IMR-90 (cell line): ENCODE measurements at regions not wholly inside any gene's neighbourhood (a gene's known extent, or its start where the extent isn't known, plus 50 kb on each side); places are given as distances from the start of the nearest gene placed in this dataset.

Experiments
- ATAC-seq: fragments of 200-7000 bp; cut with Tn5 transposase; 2 replicates; pipeline ENCODE4 v1.9.1; 2020; ENCODE audit warnings: low read depth, mild to moderate bottlenecking, moderate library complexity
- BruUV-seq: library from RNA; stranded (reverse); fragments of 400-500 nt; replicated peaks from 2 replicates; lab custom pipeline; 2021; lab: Mats Ljungman, UMichigan
- CTCF ChIA-PET: fragments of 300-600 bp; formaldehyde crosslinking; extraction: SDS; loops from one replicate; lab custom pipeline; 2021; ENCODE audit warnings: antibody characterized with exemption; lab: Yijun Ruan, JAX
- POLR2A ChIA-PET: fragments of 300-600 bp; sonication (Branson Sonifier 250); formaldehyde crosslinking; loops from one replicate; lab custom pipeline; 2022; ENCODE audit warnings: antibody characterized with exemption; ENCODE audit not compliant: unreplicated experiment; lab: Charles Lee
- DNase-seq: peaks from one replicate; pipeline ENCODE4 v3.0.0; 2013
- H2AFZ ChIP-seq: replicated peaks from 2 replicates; pipeline ENCODE3; 2013; ENCODE audit warnings: low read length, mild to moderate bottlenecking; ENCODE audit not compliant: poor library complexity
- H2AK5ac ChIP-seq: 2 replicates; pipeline ENCODE4 v1.6.1; 2013; ENCODE audit warnings: low read depth, low read length, inconsistent platforms
- H2AK9ac ChIP-seq: replicated peaks from 2 replicates; pipeline ENCODE3; 2013; ENCODE audit warnings: mild to moderate bottlenecking, low read depth, low read length, moderate library complexity; ENCODE audit not compliant: poor library complexity
- H2BK120ac ChIP-seq: 2 replicates; pipeline ENCODE4 v1.6.1; 2013; ENCODE audit warnings: low read depth, low read length, inconsistent platforms
- H2BK15ac ChIP-seq: 3 replicates; pipeline ENCODE4 v1.6.1; 2013; ENCODE audit warnings: low read depth, low read length, inconsistent platforms
- H2BK20ac ChIP-seq: 2 replicates; pipeline ENCODE4 v1.6.1; 2013; ENCODE audit warnings: low read depth, mild to moderate bottlenecking, inconsistent platforms, low read length, moderate library complexity
- H2BK5ac ChIP-seq: 2 replicates; pipeline ENCODE4 v1.6.1; 2013; ENCODE audit warnings: mild to moderate bottlenecking, low read depth, low read length, inconsistent platforms; ENCODE audit not compliant: poor library complexity, severe bottlenecking
- H3K14ac ChIP-seq: replicated peaks from 2 replicates; pipeline ENCODE4 v1.6.1; 2013; ENCODE audit warnings: low read depth, low read length, inconsistent platforms
- H3K18ac ChIP-seq: 2 replicates; pipeline ENCODE4 v1.6.1; 2013; ENCODE audit warnings: low read depth, low read length, control low read depth
- H3K23ac ChIP-seq: 2 replicates; pipeline ENCODE4 v1.6.1; 2013; ENCODE audit warnings: low read depth, low read length, inconsistent platforms
- H3K27ac ChIP-seq: 2 replicates; pipeline ENCODE4 v1.5.1; 2013; ENCODE audit warnings: mild to moderate bottlenecking, control low read depth, low read length; ENCODE audit not compliant: insufficient read depth
- H3K27me3 ChIP-seq: 2 replicates; pipeline ENCODE4 v1.6.1; 2013; ENCODE audit warnings: low read length; ENCODE audit not compliant: control insufficient read depth, insufficient read depth
- H3K36me3 ChIP-seq: 2 replicates; pipeline ENCODE4 v1.6.1; 2013; ENCODE audit warnings: low read length, mixed read lengths; ENCODE audit not compliant: control insufficient read depth, insufficient read depth
- H3K4ac ChIP-seq: 2 replicates; pipeline ENCODE4 v1.6.1; 2013; ENCODE audit warnings: low read depth, low read length, inconsistent platforms
- H3K4me1 ChIP-seq: 2 replicates; pipeline ENCODE4 v1.6.1; 2013; ENCODE audit warnings: low read length, mixed read lengths; ENCODE audit not compliant: control insufficient read depth, insufficient read depth
- H3K4me2 ChIP-seq: 2 replicates; pipeline ENCODE4 v1.6.1; 2013; ENCODE audit warnings: low read depth, mild to moderate bottlenecking, control low read depth, low read length, moderate library complexity
- H3K4me3 ChIP-seq: 2 replicates; pipeline ENCODE4 v1.5.1; 2013; ENCODE audit warnings: low read depth, mild to moderate bottlenecking, control low read depth, low read length, moderate library complexity; ENCODE audit not compliant: insufficient read depth
- H3K56ac ChIP-seq: 2 replicates; pipeline ENCODE4 v1.6.1; 2013; ENCODE audit warnings: low read length, inconsistent platforms; ENCODE audit not compliant: insufficient read depth; ENCODE audit errors: extremely low read depth
- H3K79me1 ChIP-seq, 2 experiments: 2 replicates each; pipeline ENCODE4 v1.6.1; 2013; ENCODE audit warnings: low read length in 2 of 2, inconsistent platforms in 1 of 2, low read depth in 1 of 2
- H3K9ac ChIP-seq: 2 replicates; pipeline ENCODE4 v1.6.1; 2013; ENCODE audit warnings: low read depth, low read length, control low read depth
- H3K9me1 ChIP-seq: 2 replicates; pipeline ENCODE4 v1.6.1; 2013; ENCODE audit warnings: low read length, inconsistent platforms; ENCODE audit not compliant: insufficient read depth
- H3K9me3 ChIP-seq: 2 replicates; pipeline ENCODE4 v1.6.1; 2013; ENCODE audit warnings: low read length; ENCODE audit not compliant: control insufficient read depth, insufficient read depth
- H4K20me1 ChIP-seq: 2 replicates; pipeline ENCODE4 v1.6.1; 2013; ENCODE audit warnings: low read length, inconsistent platforms; ENCODE audit not compliant: insufficient read depth
- H4K5ac ChIP-seq: 2 replicates; pipeline ENCODE4 v1.6.1; 2013; ENCODE audit warnings: mild to moderate bottlenecking, low read depth, low read length, control low read depth
- H4K8ac ChIP-seq, 2 experiments: 2 replicates each; pipeline ENCODE4 v1.6.1; 2013; ENCODE audit warnings: low read depth in 2 of 2, low read length in 2 of 2, control low read depth in 1 of 2, inconsistent platforms in 1 of 2
- H4K91ac ChIP-seq: 2 replicates; pipeline ENCODE4 v1.6.1; 2013; ENCODE audit warnings: low read depth, low read length, inconsistent platforms; ENCODE audit not compliant: insufficient read depth
- CHD1 ChIP-seq: IDR thresholded peaks from 2 replicates; pipeline ENCODE4 v1.6.1; 2012; ENCODE audit warnings: low read depth, low read length, improper control_type of control experiment
- MAFK ChIP-seq: IDR thresholded peaks from 2 replicates; pipeline ENCODE4 v1.6.1; 2012; ENCODE audit warnings: low read depth, low read length, improper control_type of control experiment
- POLR2A ChIP-seq: IDR thresholded peaks from 2 replicates; pipeline ENCODE4 v1.6.1; 2012; ENCODE audit warnings: mild to moderate bottlenecking, low read depth, low read length
- RAD21 ChIP-seq: IDR thresholded peaks from 2 replicates; pipeline ENCODE4 v1.6.1; 2012; ENCODE audit warnings: low read length, improper control_type of control experiment
- RCOR1 ChIP-seq: IDR thresholded peaks from 2 replicates; pipeline ENCODE4 v1.6.1; 2012; ENCODE audit warnings: mild to moderate bottlenecking, low read length, improper control_type of control experiment; ENCODE audit not compliant: insufficient replicate concordance
- RFX5 ChIP-seq: IDR thresholded peaks from 2 replicates; pipeline ENCODE4 v1.8.0; 2012; ENCODE audit warnings: low read depth, mild to moderate bottlenecking, low read length, moderate library complexity
- SMC3 ChIP-seq: fragments of 150-350 bp; IDR thresholded peaks from 2 replicates; pipeline ENCODE4 v1.6.1; 2016; ENCODE audit warnings: low read depth, mild to moderate bottlenecking, antibody characterized with exemption, low read length, moderate library complexity
- USF2 ChIP-seq: fragments of 150-350 bp; IDR thresholded peaks from 2 replicates; pipeline ENCODE4 v1.6.1; 2017; ENCODE audit warnings: mild to moderate bottlenecking, antibody characterized with exemption, low read length, low read depth
- dilution Hi-C: fragments of 300-500 bp; cut with HindIII; formaldehyde crosslinking; loops from one replicate; pipeline ENCODE4 v1.14.3; 2018; ENCODE audit warnings: low sequenced_read_pairs; ENCODE audit not compliant: unreplicated experiment
- in situ Hi-C: fragments of 300-500 bp; cut with MboI; formaldehyde crosslinking; loops from 3 replicates; pipeline ENCODE4 v1.14.3; 2019; ENCODE audit warnings: low sequenced_read_pairs, inconsistent platforms, mixed read lengths
- intact Hi-C: fragments of 100-400 bp; cut with micrococcal nuclease; formaldehyde crosslinking; loops from 2 replicates; pipeline ENCODE4 v1.10.0; 2022

- no peaks in the 10 kb centered on the region for H3K79me1 ChIP-seq
- H3K23ac ChIP-seq = no peak overlapping the region
- H3K4me1 ChIP-seq = no peaks in the 10 kb centered on the region
- intact Hi-C loops = no loop called here
- H3K27ac ChIP-seq = no peak overlapping the region
- no peak overlapping the region for H4K8ac ChIP-seq
- ATAC-seq (no peak), DNase-seq (no peak)
- H3K4me2 ChIP-seq = no peak overlapping the region
- H3K36me3 ChIP-seq = no peaks in the 10 kb centered on the region
- no peak overlapping the region for H2AFZ ChIP-seq
- ChIA-PET CTCF (no interaction called here), POLR2A (no interaction called here)
- H3K4ac ChIP-seq = no peak overlapping the region
- H3K9ac ChIP-seq = no peak overlapping the region
- H2AK5ac ChIP-seq = no peak overlapping the region
- in situ Hi-C loops = no loop called here
- no peak overlapping the region for H2BK120ac ChIP-seq
- H3K18ac ChIP-seq = no peak overlapping the region
- H2AK9ac ChIP-seq = no peak overlapping the region
- H3K14ac ChIP-seq = no peak overlapping the region
- no peak overlapping the region for H2BK5ac ChIP-seq
- no peaks in the 10 kb centered on the region; the same call in 1 of the 2 replicates for H3K27me3 ChIP-seq
- H2BK15ac ChIP-seq = no peak overlapping the region
- no peaks in the 10 kb centered on the region for H4K20me1 ChIP-seq
- dilution Hi-C loops = no loop called here
- no peak overlapping the region for H4K5ac ChIP-seq
- H3K9me3 ChIP-seq = no peaks in the 10 kb centered on the region
- H2BK20ac ChIP-seq = no peak overlapping the region
- no peak overlapping the region for H3K4me3 ChIP-seq
- no TSS peak for BruUV-seq
- TF ChIP-seq SMC3 (no peak), RAD21 (no peak), POLR2A (no peak), CHD1 (no peak), RCOR1 (no peak), USF2 (no peak), MAFK (no peak), RFX5 (no peak)
- H3K9me1 ChIP-seq = no peaks in the 10 kb centered on the region
- H4K91ac ChIP-seq = no peak overlapping the region
- no peak overlapping the region for H3K56ac ChIP-seq
Measured at GRCh38 chr12:113604666-113605065, 133.0 kb upstream of the LHX5 start.
